Stimulated activated CD4-positive, alpha-beta T cell treated with anti-CD3 and anti-CD28 coated beads, Interleukin-12 subunit alpha, Interleukin-12 subunit beta, amount 100 ng/mL, for 24 hours (primary cell): ENCODE measurements at regions not wholly inside any gene's neighbourhood (a gene's known extent, or its start where the extent isn't known, plus 50 kb on each side); places are given as distances from the start of the nearest gene placed in this dataset.
"Not testable (repeated sequence)": the region's sequence is repeated elsewhere in the genome, so short reads cannot be mapped to it uniquely, and the experiment has no call there.

ENCODE experiments used
- DNase-seq, 2 experiments: peaks; one replicate each; pipeline ENCODE4 v3.0.0-alpha.2; 2020; ENCODE audit warnings: low read depth in 2 of 2

GRCh38 chr16:60143348-60143705, 1409.2 kb upstream of the GOT2 start:
- no peak for DNase-seq

- DNase-seq = no peak
These were observed 1408.7 kb upstream of the GOT2 start for GRCh38 chr16:60142619-60143347.

GRCh38 chr16:60137891-60138290, 1403.8 kb upstream of the GOT2 start:
- DNase-seq = no peak

- DNase-seq = no peak
These were observed 1393.1 kb upstream of the GOT2 start for GRCh38 chr16:60127196-60127595.

GRCh38 chr16:60126115-60126514, 1392.0 kb upstream of the GOT2 start:
- not testable (repeated sequence) for DNase-seq

GRCh38 chr16:60123392-60124023, 1389.4 kb upstream of the GOT2 start:
- DNase-seq = no peak

- DNase-seq = no peak
These were observed 1386.5 kb upstream of the GOT2 start for GRCh38 chr16:60120586-60120985.

GRCh38 chr16:60110531-60110930, 1376.4 kb upstream of the GOT2 start:
- DNase-seq = no peak

- no peak for DNase-seq
These were observed 1373.8 kb upstream of the GOT2 start for GRCh38 chr16:60107871-60108270.

- DNase-seq = no peak
These were observed 1373.3 kb upstream of the GOT2 start for GRCh38 chr16:60107437-60107836.

GRCh38 chr16:60100371-60100770, 1366.3 kb upstream of the GOT2 start:
- DNase-seq = no peak

GRCh38 chr16:60091529-60091928, 1357.4 kb upstream of the GOT2 start:
- DNase-seq = no peak

- DNase-seq = no peak
These were observed 1357.0 kb upstream of the GOT2 start for GRCh38 chr16:60091071-60091470.

- DNase-seq = no peak
These were observed 1353.4 kb upstream of the GOT2 start for GRCh38 chr16:60087530-60087929.

GRCh38 chr16:60078819-60079218, 1344.7 kb upstream of the GOT2 start:
- not testable (repeated sequence) for DNase-seq

GRCh38 chr16:60077861-60078260, 1343.7 kb upstream of the GOT2 start:
- DNase-seq = no peak

GRCh38 chr16:60074378-60074777, 1340.3 kb upstream of the GOT2 start:
- no peak for DNase-seq

GRCh38 chr16:60073376-60073775, 1339.3 kb upstream of the GOT2 start:
- no peak for DNase-seq

GRCh38 chr16:60064026-60064425, 1329.9 kb upstream of the GOT2 start:
- no peak for DNase-seq

- DNase-seq = no peak
These were observed 1327.3 kb upstream of the GOT2 start for GRCh38 chr16:60061396-60061795.

- no peak for DNase-seq
These were observed 1326.6 kb upstream of the GOT2 start for GRCh38 chr16:60060731-60061130.

- DNase-seq = no peak
These were observed 1325.0 kb upstream of the GOT2 start for GRCh38 chr16:60059141-60059540.

- DNase-seq = no peak
These were observed 1307.6 kb upstream of the GOT2 start for GRCh38 chr16:60041671-60042070.

- no peak for DNase-seq
These were observed 1297.6 kb upstream of the GOT2 start for GRCh38 chr16:60031740-60032139.
